Neuronal stem cell (in vitro differentiated cells): ENCODE measurements at regions not wholly inside any gene's neighbourhood (a gene's known extent, or its start where the extent isn't known, plus 50 kb on each side); places are given as distances from the start of the nearest gene placed in this dataset.

Experiments
- DNase-seq: peaks from one replicate; pipeline ENCODE4 v3.0.0-alpha.2; 2013; ENCODE audit warnings: low spot score
- H2AFZ ChIP-seq: one replicate; pipeline ENCODE4 v1.6.1; 2013; ENCODE audit warnings: mild to moderate bottlenecking, low read length, inconsistent platforms
- H2AK5ac ChIP-seq: 2 replicates; pipeline ENCODE4 v1.6.1; 2013; ENCODE audit warnings: low read depth, mild to moderate bottlenecking, inconsistent platforms, low read length, moderate library complexity, mixed read lengths
- H2BK120ac ChIP-seq: 2 replicates; pipeline ENCODE4 v1.6.1; 2013; ENCODE audit warnings: low read depth, mild to moderate bottlenecking, inconsistent platforms, low read length, moderate library complexity, mixed read lengths
- H2BK12ac ChIP-seq: one replicate; pipeline ENCODE4 v1.6.1; 2013; ENCODE audit warnings: low read length, inconsistent platforms
- H2BK15ac ChIP-seq: 2 replicates; pipeline ENCODE4 v1.6.1; 2013; ENCODE audit warnings: mild to moderate bottlenecking, low read length, inconsistent platforms, mixed read lengths
- H2BK5ac ChIP-seq: one replicate; pipeline ENCODE4 v1.6.1; 2013; ENCODE audit warnings: inconsistent platforms, mild to moderate bottlenecking, low read length, moderate library complexity
- H3K14ac ChIP-seq: one replicate; pipeline ENCODE4 v1.6.1; 2013; ENCODE audit warnings: low read length, inconsistent platforms
- H3K18ac ChIP-seq: 2 replicates; pipeline ENCODE4 v1.6.1; 2013; ENCODE audit warnings: low read length, inconsistent platforms
- H3K23ac ChIP-seq: 2 replicates; pipeline ENCODE4 v1.6.1; 2013; ENCODE audit warnings: low read depth, mild to moderate bottlenecking, mixed read lengths, low read length, inconsistent platforms; ENCODE audit not compliant: poor library complexity
- H3K27ac ChIP-seq: replicated peaks from 3 replicates; pipeline ENCODE4 v1.5.1; 2013; ENCODE audit warnings: low read length, inconsistent platforms
- H3K27me3 ChIP-seq, 3 experiments: 2 replicates each; pipeline ENCODE4 v1.6.1; 2013; ENCODE audit warnings: low read length in 3 of 3, mild to moderate bottlenecking in 2 of 3, inconsistent platforms in 1 of 3, low read depth in 1 of 3, mixed read lengths in 1 of 3, moderate library complexity in 1 of 3; ENCODE audit not compliant: control insufficient read depth in 3 of 3, insufficient read depth in 3 of 3
- H3K36me3 ChIP-seq, 2 donors: replicated peaks in 1 of 2; 2 replicates each; pipeline ENCODE4 v1.6.1; 2013; ENCODE audit warnings: low read length in 2 of 2; ENCODE audit not compliant: control insufficient read depth in 2 of 2, insufficient read depth in 2 of 2
- H3K4ac ChIP-seq: 2 replicates; pipeline ENCODE4 v1.6.1; 2013; ENCODE audit warnings: inconsistent platforms, mild to moderate bottlenecking, low read length, moderate library complexity
- H3K4me1 ChIP-seq, 2 donors: 1 replicate in 1 of 2; 2 replicates in 1 of 2; pipeline ENCODE4 v1.6.1; 2013; ENCODE audit warnings: low read length in 2 of 2, low read depth in 1 of 2; ENCODE audit not compliant: control insufficient read depth in 2 of 2, insufficient read depth in 1 of 2
- H3K4me2 ChIP-seq: one replicate; pipeline ENCODE4 v1.6.1; 2013; ENCODE audit warnings: mild to moderate bottlenecking, low read length, inconsistent platforms; ENCODE audit not compliant: insufficient read depth, poor library complexity, severe bottlenecking
- H3K4me3 ChIP-seq, 2 donors: 2 replicates each; pipeline ENCODE4 v1.5.1; 2013; ENCODE audit warnings: low read length in 2 of 2, mild to moderate bottlenecking in 2 of 2, inconsistent platforms in 1 of 2, moderate library complexity in 1 of 2
- H3K79me1 ChIP-seq: one replicate; pipeline ENCODE4 v1.6.1; 2013; ENCODE audit warnings: low read depth, mild to moderate bottlenecking, inconsistent platforms, low read length, moderate library complexity
- H3K9ac ChIP-seq: one replicate; pipeline ENCODE4 v1.6.1; 2013; ENCODE audit warnings: mild to moderate bottlenecking, low read depth, low read length, inconsistent platforms; ENCODE audit not compliant: poor library complexity
- H3K9me3 ChIP-seq, 2 donors: replicated peaks in 1 of 2; 2 replicates each; pipeline versions ENCODE3 to v1.6.1; 2013; ENCODE audit warnings: low read length in 2 of 2, mild to moderate bottlenecking in 2 of 2, inconsistent platforms in 1 of 2, low read depth in 1 of 2, mixed read lengths in 1 of 2, moderate library complexity in 1 of 2; ENCODE audit not compliant: control insufficient read depth in 2 of 2, insufficient read depth in 1 of 2
- H4K8ac ChIP-seq: one replicate; pipeline ENCODE4 v1.6.1; 2013; ENCODE audit warnings: low read depth, mild to moderate bottlenecking, inconsistent platforms, low read length, moderate library complexity
- H4K91ac ChIP-seq: one replicate; pipeline ENCODE4 v1.6.1; 2013; ENCODE audit warnings: low read length, low read depth, mild to moderate bottlenecking, inconsistent platforms; ENCODE audit not compliant: poor library complexity
- WGBS, 2 donors: extraction: QIAGEN DNeasy Blood & Tissue Kit; methylation state at CpG; one replicate each; pipeline ENCODE4 v1.1.7; 2013; ENCODE audit warnings: missing lambda C conversion rate in 2 of 2, mixed read lengths in 1 of 2; ENCODE audit not compliant: insufficient read length in 2 of 2, insufficient replicate concordance in 1 of 2; ENCODE audit errors: extremely low coverage in 2 of 2; 5-methylcytosine and 5-hydroxymethylcytosine counted together

DNA sequence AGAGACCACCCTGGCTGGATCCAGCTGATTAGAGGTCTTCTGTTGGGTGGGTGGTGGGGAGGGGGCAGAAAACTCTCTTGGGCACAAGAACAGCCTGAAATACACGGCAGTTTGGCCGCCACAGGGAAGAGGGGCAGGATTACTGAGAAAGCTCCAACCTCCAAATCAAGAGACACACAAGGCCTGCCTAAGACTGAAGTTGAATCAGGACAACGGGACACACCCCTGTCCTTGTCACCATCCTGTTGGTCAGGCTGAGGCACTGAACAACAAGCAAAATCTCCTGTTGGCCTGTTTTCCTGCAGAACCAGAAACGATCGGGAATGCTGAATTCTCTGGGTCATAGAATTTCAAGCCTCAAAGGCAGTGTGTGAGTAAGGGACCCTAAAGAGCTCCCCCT lies 247.8 kb downstream of the FAM43A start:
- no peaks in the 10 kb centered on the region for H3K36me3 ChIP-seq
- no peak for DNase-seq
- H2AFZ ChIP-seq = no peak overlapping the region
- H3K4me3 ChIP-seq = no peak overlapping the region
- H4K91ac ChIP-seq = no peak overlapping the region
- no peaks in the 10 kb centered on the region for H3K79me1 ChIP-seq
- H2BK120ac ChIP-seq = no peak overlapping the region
- no peak overlapping the region for H3K27ac ChIP-seq
- H2AK5ac ChIP-seq = no peak overlapping the region
- no peak overlapping the region for H2BK5ac ChIP-seq
- no peak overlapping the region for H3K4ac ChIP-seq
- H3K9ac ChIP-seq = no peak overlapping the region
- H3K4me1 ChIP-seq = peaks cover 1 to 3% of the 10 kb centered on the region in 2 donors
- peaks cover 0 to 5% of the 10 kb centered on the region in 2 donors for H3K9me3 ChIP-seq
- H4K8ac ChIP-seq = no peak overlapping the region
- H3K14ac ChIP-seq = no peak overlapping the region
- H2BK12ac ChIP-seq = no peak overlapping the region
- H3K27me3 ChIP-seq = peaks cover 0 to 4% (median 0%) of the 10 kb centered on the region in 3 experiments
- no peak overlapping the region for H3K4me2 ChIP-seq
- no CpG with 5 or more reads among the region's 5 CpGs for WGBS, 2 donors
- no peak overlapping the region for H3K23ac ChIP-seq
- H3K18ac ChIP-seq = no peak overlapping the region
- no peak overlapping the region for H2BK15ac ChIP-seq

DNA sequence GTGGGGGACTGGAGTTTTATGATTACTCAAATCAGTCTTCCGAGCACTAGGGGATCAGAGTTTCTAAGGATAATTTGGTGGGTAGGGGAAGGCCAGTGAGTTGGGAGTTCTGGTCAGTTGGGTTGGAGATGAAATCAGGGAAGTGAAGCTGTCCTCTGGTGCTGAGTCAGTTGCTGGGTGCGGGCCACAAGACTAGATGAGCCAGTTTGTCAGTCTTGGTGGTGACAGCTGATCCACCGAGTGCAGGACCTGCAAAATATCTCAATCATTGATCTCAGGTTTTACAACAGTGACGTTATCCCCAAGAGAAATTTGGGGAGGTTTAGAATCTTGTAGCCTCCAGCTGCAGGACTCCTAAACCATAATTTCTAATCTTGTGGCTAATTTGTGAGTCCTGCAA lies 249.4 kb downstream of the FAM43A start:
- H3K4me1 ChIP-seq = peaks cover 1 to 3% of the 10 kb centered on the region in 2 donors
- WGBS, 2 donors = no CpG with 5 or more reads among the region's 4 CpGs
- no peak overlapping the region for H3K4ac ChIP-seq
- H3K4me2 ChIP-seq = no peak overlapping the region
- peaks cover 0 to 5% of the 10 kb centered on the region in 2 donors for H3K9me3 ChIP-seq
- H4K91ac ChIP-seq = no peak overlapping the region
- H3K27me3 ChIP-seq = peaks cover 0 to 12% (median 0%) of the 10 kb centered on the region in 3 experiments
- H3K18ac ChIP-seq = no peak overlapping the region
- no peak overlapping the region for H3K9ac ChIP-seq
- no peak overlapping the region for H2BK5ac ChIP-seq
- no peak overlapping the region for H2AK5ac ChIP-seq
- no peak overlapping the region for H3K4me3 ChIP-seq
- no peak overlapping the region for H3K14ac ChIP-seq
- H3K79me1 ChIP-seq = no peaks in the 10 kb centered on the region
- H4K8ac ChIP-seq = no peak overlapping the region
- no peak overlapping the region for H2BK12ac ChIP-seq
- DNase-seq = no peak
- H2AFZ ChIP-seq = no peak overlapping the region
- H2BK15ac ChIP-seq = no peak overlapping the region
- H2BK120ac ChIP-seq = no peak overlapping the region
- H3K36me3 ChIP-seq = no peaks in the 10 kb centered on the region
- no peak overlapping the region for H3K23ac ChIP-seq
- no peak overlapping the region for H3K27ac ChIP-seq

DNA sequence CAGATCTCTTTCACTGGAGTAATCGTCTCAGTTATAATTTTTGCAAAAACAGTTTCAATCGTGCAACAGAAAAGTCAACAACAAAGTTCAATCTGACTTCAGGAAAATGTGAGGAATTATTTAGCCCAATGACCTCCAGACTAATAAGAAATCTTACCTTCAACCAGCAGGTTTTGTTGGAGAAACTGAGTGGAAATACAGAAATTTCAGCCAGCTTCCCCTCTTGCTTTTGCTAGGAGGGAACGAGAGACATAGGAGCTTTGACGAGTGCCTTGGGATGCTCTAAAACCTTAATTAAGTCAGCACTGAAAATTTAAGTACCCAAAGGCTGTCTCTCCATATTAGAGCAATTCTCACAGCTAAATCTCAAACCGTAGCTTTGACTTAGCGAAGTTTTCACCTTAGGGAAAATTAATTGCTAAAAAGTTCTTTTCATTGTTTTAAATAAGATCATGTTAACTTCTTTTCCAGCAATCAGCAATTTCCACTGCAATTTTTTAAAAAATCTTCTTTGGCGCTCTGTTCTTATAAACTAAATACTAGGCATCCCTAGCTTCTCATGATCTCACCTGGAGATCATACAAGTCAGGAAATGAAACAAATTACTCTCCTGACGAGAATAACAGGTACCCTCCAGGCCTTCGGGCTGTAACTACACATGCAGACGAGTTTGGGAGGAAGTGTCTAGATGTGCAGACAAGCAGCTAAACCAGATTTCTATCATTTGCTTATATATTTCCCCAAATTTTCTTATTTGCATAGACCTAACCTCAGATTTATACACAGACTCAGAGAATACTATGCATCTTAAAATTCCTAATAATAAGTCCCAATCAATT lies 250.2 kb downstream of the FAM43A start:
- H3K4me2 ChIP-seq = no peak overlapping the region
- H2BK12ac ChIP-seq = no peak overlapping the region
- H4K91ac ChIP-seq = no peak overlapping the region
- no peak overlapping the region for H2BK5ac ChIP-seq
- DNase-seq = no peak
- H3K23ac ChIP-seq = no peak overlapping the region
- H3K9me3 ChIP-seq = peaks cover 0 to 5% of the 10 kb centered on the region in 2 donors
- H3K4me1 ChIP-seq = no peaks in the 10 kb centered on the region
- no CpG with 5 or more reads among the region's 10 CpGs for WGBS, 2 donors
- no peak overlapping the region for H4K8ac ChIP-seq
- H2BK15ac ChIP-seq = no peak overlapping the region
- no peaks in the 10 kb centered on the region for H3K36me3 ChIP-seq
- H3K4ac ChIP-seq = no peak overlapping the region
- no peak overlapping the region for H2BK120ac ChIP-seq
- H2AFZ ChIP-seq = no peak overlapping the region
- H2AK5ac ChIP-seq = no peak overlapping the region
- no peak overlapping the region for H3K9ac ChIP-seq
- no peak overlapping the region for H3K4me3 ChIP-seq
- H3K14ac ChIP-seq = no peak overlapping the region
- H3K18ac ChIP-seq = no peak overlapping the region
- H3K79me1 ChIP-seq = no peaks in the 10 kb centered on the region
- no peak overlapping the region for H3K27ac ChIP-seq
- peaks cover 0 to 12% (median 0%) of the 10 kb centered on the region in 3 experiments for H3K27me3 ChIP-seq

DNA sequence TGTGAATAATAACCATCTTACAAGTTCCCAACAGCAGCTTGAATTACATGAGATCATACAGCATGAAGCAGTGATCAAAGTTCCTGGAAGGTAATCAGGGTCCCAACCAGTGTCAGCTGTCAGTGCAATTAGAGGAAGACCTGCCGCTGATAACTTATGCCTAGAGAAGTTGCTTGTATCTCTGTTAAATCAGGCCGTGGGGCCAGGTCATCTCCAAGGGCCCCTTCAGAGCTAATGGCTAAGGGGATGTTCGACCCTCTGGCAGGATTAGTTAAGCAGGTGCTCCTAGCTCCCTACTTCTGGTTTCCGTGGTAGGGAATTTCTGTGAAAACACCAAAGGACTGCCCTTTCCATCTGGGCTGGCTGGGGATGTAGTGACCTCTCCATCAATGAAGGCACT lies 251.0 kb downstream of the FAM43A start:
- WGBS, 2 donors = no CpG with 5 or more reads among the region's 4 CpGs
- Histone ChIP-seq H3K36me3 (no peaks in the 10 kb centered on the region), H3K4me1 (no peaks in the 10 kb centered on the region), H3K23ac (no peak overlapping the region), H3K79me1 (no peaks in the 10 kb centered on the region), H3K4me2 (no peak overlapping the region), H3K27me3 (peaks cover 0 to 8% (median 0%) of the 10 kb centered on the region in 3 experiments), H3K9ac (no peak overlapping the region), H3K14ac (no peak overlapping the region), H4K8ac (no peak overlapping the region), H2BK12ac (no peak overlapping the region), H2BK5ac (no peak overlapping the region), H2AFZ (no peak overlapping the region), H3K9me3 (peaks cover 0 to 5% of the 10 kb centered on the region in 2 donors), H2AK5ac (no peak overlapping the region), H3K18ac (no peak overlapping the region), H3K27ac (no peak overlapping the region), H4K91ac (no peak overlapping the region), H3K4me3 (no peak overlapping the region), H3K4ac (no peak overlapping the region), H2BK120ac (no peak overlapping the region), H2BK15ac (no peak overlapping the region)
- no peak for DNase-seq
